Upper lobe of right lung (tissue), 1 donor: ENCODE measurements at regions not wholly inside any gene's neighbourhood (a gene's known extent, or its start where the extent isn't known, plus 50 kb on each side); places are given as distances from the start of the nearest gene placed in this dataset.

ENCODE experiments used
- ATAC-seq: fragments of 200-7000 bp; cut with Tn5 transposase; one replicate; pipeline ENCODE4 v1.9.1; 2020; ENCODE audit warnings: mild to moderate bottlenecking, moderate library complexity
- DNase-seq: peaks from one replicate; pipeline ENCODE4 v3.0.0-alpha.2; 2020
- H3K27ac ChIP-seq: fragments of 200-600 bp; one replicate; pipeline ENCODE4 v1.8.0; 2022
- H3K27me3 ChIP-seq: fragments of 200-600 bp; one replicate; pipeline ENCODE4 v1.8.0; 2022; ENCODE audit warnings: mild to moderate bottlenecking
- H3K36me3 ChIP-seq: fragments of 200-600 bp; one replicate; pipeline ENCODE4 v1.8.0; 2022
- H3K4me1 ChIP-seq: fragments of 200-600 bp; one replicate; pipeline ENCODE4 v1.8.0; 2022
- H3K4me3 ChIP-seq: fragments of 200-600 bp; one replicate; pipeline ENCODE4 v1.8.0; 2022; ENCODE audit warnings: mild to moderate bottlenecking
- H3K9me3 ChIP-seq: fragments of 200-600 bp; one replicate; pipeline ENCODE4 v1.8.0; 2022
- CTCF ChIP-seq: fragments of 200-600 bp; IDR thresholded peaks from one replicate; pipeline ENCODE4 v1.8.0; 2022; ENCODE audit warnings: antibody characterized with exemption
- intact Hi-C: fragments of 100-400 bp; cut with DNase I; formaldehyde crosslinking; loops from one replicate; pipeline ENCODE4 v1.11.0; 2022
- donor health status: DM: no; HTN: yes; CAD: no; lungs with severe emphysema.

GRCh38 chr3:73236867-73237266 is 175.4 kb downstream of the EBLN2 start:
- H3K27me3 ChIP-seq: no peaks in the 10 kb centered on the region
- ATAC-seq (no peak), DNase-seq (no peak)
- no peaks in the 10 kb centered on the region for H3K9me3 ChIP-seq
- no peak for TF ChIP-seq CTCF
- H3K4me3 ChIP-seq: no peak overlapping the region
- H3K36me3 ChIP-seq: no peaks in the 10 kb centered on the region
- no peak overlapping the region for H3K27ac ChIP-seq
- H3K4me1 ChIP-seq: no peaks in the 10 kb centered on the region
- intact Hi-C loops: no loop called here

- Histone ChIP-seq H3K9me3 (no peaks in the 10 kb centered on the region), H3K4me1 (no peaks in the 10 kb centered on the region), H3K27me3 (no peaks in the 10 kb centered on the region), H3K27ac (no peak overlapping the region), H3K36me3 (no peaks in the 10 kb centered on the region), H3K4me3 (no peak overlapping the region)
- intact Hi-C loops: no loop called here
- DNase-seq: no peak
- no peak for ATAC-seq
- TF ChIP-seq CTCF: no peak
Measured at GRCh38 chr3:73243740-73244139, 182.3 kb downstream of the EBLN2 start.

- H3K27me3 ChIP-seq: no peaks in the 10 kb centered on the region
- H3K4me1 ChIP-seq: no peaks in the 10 kb centered on the region
- no peak overlapping the region for H3K27ac ChIP-seq
- H3K36me3 ChIP-seq: no peaks in the 10 kb centered on the region
- intact Hi-C loops: no loop called here
- DNase-seq: no peak
- no peaks in the 10 kb centered on the region for H3K9me3 ChIP-seq
- peak; percentile 34 for ATAC-seq
- H3K4me3 ChIP-seq: no peak overlapping the region
- TF ChIP-seq CTCF: no peak
Measured at GRCh38 chr3:73245459-73245858, 184.0 kb downstream of the EBLN2 start.

GRCh38 chr3:73249047-73249446 is 187.6 kb downstream of the EBLN2 start:
- Histone ChIP-seq H3K27ac (no peak overlapping the region), H3K4me1 (no peaks in the 10 kb centered on the region), H3K27me3 (no peaks in the 10 kb centered on the region), H3K9me3 (no peaks in the 10 kb centered on the region), H3K36me3 (no peaks in the 10 kb centered on the region), H3K4me3 (no peak overlapping the region)
- no peak for TF ChIP-seq CTCF
- intact Hi-C loops: no loop called here
- ATAC-seq (no peak), DNase-seq (no peak)

- no peak for ATAC-seq
- Histone ChIP-seq H3K4me3 (no peak overlapping the region), H3K9me3 (no peaks in the 10 kb centered on the region), H3K27ac (no peak overlapping the region), H3K4me1 (no peaks in the 10 kb centered on the region), H3K36me3 (no peaks in the 10 kb centered on the region), H3K27me3 (no peaks in the 10 kb centered on the region)
- intact Hi-C loops: no loop called here
- DNase-seq: no peak
- TF ChIP-seq CTCF: no peak
Measured at GRCh38 chr3:73254062-73254461, 192.6 kb downstream of the EBLN2 start.

GRCh38 chr3:73255609-73256029 is 194.2 kb downstream of the EBLN2 start:
- Histone ChIP-seq H3K27me3 (no peaks in the 10 kb centered on the region), H3K9me3 (no peaks in the 10 kb centered on the region), H3K36me3 (no peaks in the 10 kb centered on the region), H3K4me1 (no peaks in the 10 kb centered on the region), H3K4me3 (no peak overlapping the region), H3K27ac (no peak overlapping the region)
- intact Hi-C loops: no loop called here
- peak; percentile 77 for ATAC-seq
- no peak for TF ChIP-seq CTCF
- no peak for DNase-seq
